Putamen (tissue), 1 donor: ENCODE measurements at regions not wholly inside any gene's neighbourhood (a gene's known extent, or its start where the extent isn't known, plus 50 kb on each side); places are given as distances from the start of the nearest gene placed in this dataset.
"Not testable (repeated sequence)": the region's sequence is repeated elsewhere in the genome, so short reads cannot be mapped to it uniquely, and the experiment has no call there.

Source experiments
- DNase-seq: peaks from one replicate; pipeline ENCODE4 v3.0.0-alpha.2; 2016; ENCODE audit warnings: low spot score

DNA sequence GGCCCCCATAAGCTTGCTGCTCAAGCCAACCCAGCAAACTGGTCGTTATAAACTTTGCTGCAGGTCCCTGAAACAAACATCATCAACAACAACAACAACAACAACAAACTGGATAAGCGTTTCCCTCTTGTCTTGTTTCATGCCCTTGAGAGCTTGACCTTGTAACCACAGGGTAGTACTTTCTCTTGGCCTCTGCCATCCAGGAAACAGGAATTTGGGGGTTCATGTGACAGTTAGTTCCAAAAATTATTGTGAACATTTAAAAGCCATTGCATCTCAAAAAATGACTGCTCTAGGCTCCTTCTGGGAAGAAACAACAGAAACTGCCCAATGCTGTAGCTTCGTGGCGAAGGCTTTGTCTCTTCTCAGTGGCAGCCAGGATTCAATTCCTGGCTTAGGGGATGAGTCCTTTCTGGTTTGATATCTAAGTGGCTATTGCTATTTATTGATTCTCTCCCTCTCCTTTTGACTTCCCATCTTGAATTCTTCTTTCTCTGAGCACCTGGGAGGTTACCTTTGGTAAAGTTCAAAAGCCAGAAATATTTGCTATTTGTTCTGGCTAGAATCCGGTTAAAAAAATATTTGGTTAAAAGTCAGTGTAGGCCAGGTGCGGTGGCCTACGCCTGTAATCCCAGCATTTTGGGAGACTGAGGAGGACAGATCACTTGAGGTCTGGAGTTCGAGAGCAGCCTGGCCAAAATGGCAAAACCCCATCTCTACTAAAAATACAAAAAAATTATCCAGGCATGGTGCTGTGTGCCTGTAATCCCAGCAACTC is 52.0 kb upstream of the CPM start:
- DNase-seq: no peak

GRCh38 chr12:68997526-68997925 is 64.6 kb upstream of the CPM start:
- DNase-seq: not testable (repeated sequence)

- no peak for DNase-seq
These were observed 65.1 kb upstream of the CPM start for GRCh38 chr12:68998041-68998440.

GRCh38 chr12:69000074-69000473 is 67.1 kb upstream of the CPM start:
- DNase-seq: no peak

DNA sequence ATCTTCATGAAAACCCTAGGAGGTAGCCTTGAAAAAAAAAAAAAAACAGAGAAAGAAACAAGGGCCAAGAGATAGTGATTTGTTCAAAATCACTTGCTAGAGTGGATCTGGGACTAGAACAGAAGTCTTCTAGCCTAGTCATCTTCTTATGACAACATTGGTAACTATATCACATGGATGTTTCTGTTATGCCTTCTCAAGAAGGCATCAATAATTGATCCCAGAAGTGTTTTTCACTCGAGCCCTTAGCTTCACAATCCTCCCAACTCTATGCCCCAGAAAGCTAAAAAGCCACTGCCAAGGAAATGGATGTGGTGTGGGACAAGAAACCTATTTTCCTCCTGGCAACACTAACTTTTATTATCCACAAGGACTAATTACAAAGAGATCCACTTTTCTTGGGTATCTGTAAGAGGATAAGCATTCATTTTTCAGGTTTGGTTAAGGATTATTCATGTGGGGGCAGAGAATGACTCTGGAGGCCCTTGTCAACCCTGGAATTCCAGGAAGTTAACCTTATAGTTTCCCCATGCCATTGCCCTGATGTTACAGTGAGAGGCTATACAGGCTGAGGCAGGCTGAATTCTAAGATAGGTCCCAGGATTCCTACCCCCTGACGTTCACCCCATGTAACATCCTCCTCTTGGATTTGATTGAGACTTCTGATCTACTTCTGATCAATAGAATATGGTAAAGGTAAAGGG is 67.7 kb upstream of the CPM start:
- no peak for DNase-seq

GRCh38 chr12:69001251-69001650 is 68.3 kb upstream of the CPM start:
- DNase-seq: no peak

- no peak for DNase-seq
These were observed 70.0 kb upstream of the CPM start for GRCh38 chr12:69002969-69003368.

DNA sequence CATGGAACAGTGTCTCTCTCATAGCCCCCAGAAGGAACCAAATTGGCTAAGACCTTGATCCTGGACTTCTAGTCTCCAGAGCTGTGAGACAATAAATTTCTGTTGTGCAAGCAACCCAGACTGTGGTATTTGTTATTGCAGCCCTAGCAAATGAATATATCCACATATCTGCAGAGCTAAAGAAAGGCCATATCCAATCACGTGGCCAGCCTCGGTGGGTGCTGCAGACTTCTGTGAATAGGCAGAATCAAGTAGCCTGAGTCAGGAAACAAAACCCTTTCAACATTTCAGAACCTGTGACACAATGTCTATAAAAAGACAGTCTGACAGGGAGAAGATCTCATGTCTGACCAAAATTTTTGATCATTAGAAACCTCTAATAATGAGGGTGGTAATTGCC is 71.0 kb upstream of the CPM start:
- no peak for DNase-seq

- DNase-seq: no peak
These were observed 74.3 kb upstream of the CPM start for GRCh38 chr12:69007101-69007854.

GRCh38 chr12:69007855-69008351 is 74.9 kb upstream of the CPM start:
- no peak for DNase-seq

DNA sequence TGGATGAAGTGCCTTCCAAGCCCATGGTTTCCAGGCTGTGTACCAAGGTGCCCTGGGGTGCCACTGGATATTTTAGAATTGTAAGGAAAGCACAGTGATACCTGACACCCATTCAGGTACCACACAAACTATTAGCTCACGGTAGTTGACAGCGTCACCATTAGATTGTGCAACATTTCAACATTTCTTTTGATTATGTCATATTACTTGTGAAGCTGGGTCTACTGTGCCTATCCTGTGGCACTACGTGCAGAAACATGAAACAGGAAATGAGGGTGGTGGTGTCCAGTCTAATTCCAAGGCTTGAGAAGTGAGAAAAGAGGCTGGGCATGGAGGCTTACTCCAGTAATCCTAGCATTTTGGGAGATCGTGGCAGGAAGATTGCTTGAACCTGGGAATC is 75.5 kb upstream of the CPM start:
- no peak for DNase-seq

DNA sequence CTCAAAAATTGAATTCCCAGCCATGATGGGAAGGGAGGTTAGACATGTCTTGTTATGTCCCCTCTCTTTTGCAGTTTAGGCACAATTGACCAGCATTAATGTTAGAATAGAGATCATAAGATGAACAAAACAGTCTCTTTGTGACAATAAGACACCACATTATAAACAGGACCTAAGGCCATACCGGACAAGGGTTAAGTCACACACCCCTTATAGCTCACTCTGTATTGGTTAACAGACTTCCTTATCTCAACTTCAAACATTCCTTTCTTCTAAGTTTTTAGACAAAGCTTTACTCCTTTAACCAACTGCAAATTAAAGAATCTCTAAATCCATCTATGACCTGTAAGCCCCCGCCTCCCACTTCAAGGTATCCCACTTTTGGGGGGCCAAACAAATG is 81.1 kb upstream of the CPM start:
- no peak for DNase-seq

GRCh38 chr12:69015017-69015416 is 82.0 kb upstream of the CPM start:
- DNase-seq: no peak

DNA sequence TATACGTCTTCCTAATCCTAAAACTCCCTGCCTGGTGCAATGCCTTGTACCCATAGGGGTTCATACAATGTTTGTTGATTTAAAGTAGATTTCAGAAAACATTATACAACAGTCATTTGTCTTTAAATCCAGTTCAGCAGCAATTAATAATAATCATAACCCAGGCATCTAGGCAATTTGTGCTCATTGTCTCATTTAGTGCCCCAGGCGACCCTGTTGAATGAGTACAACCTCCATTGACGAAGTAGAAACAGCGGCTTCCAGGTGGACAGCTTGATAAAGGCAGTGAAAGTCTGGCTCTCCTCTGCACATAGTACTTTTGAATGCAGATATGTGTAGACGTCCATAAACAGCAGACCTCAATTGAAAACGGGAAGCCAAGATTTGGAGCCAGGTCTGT is 82.9 kb upstream of the CPM start:
- DNase-seq: no peak

DNA sequence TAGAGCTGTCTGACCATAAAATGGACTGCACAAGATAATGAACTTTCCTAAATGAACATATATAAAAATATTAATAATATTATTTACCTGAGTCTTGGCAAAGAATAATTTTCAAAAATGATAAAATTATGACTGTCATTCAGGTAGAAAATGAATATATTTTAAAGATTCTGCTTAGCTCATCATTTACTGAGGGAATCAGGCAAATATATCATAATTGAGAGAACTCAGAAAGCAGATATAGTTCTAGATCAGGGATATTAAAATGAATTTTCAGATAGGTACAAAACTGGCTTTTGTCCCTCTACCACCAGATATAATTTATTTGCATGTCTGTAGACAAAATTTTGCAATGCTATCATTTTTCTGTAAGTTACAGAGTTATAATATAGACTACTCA is 86.1 kb upstream of the CPM start:
- no peak for DNase-seq

- no peak for DNase-seq
These were observed 86.9 kb upstream of the CPM start for GRCh38 chr12:69019910-69020309.

DNA sequence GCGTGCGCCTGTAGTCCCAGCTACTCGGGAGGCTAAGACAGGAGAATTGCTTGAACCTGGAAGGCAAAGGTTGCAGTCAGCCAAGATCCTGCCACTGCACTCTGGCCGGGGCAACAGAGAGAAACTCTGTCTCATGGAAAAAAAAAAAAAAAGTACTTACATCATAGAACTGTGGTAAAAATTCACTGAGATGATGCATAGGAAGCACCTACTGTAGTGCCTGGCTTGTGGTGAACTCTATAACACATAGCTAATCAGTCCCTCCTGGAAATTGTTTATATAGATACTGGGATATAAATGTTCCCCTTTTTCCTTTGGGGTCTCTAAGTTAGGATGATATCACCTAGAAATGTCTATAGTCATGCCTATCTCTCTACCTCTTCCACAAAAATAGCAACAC is 89.7 kb upstream of the CPM start:
- DNase-seq: no peak

DNA sequence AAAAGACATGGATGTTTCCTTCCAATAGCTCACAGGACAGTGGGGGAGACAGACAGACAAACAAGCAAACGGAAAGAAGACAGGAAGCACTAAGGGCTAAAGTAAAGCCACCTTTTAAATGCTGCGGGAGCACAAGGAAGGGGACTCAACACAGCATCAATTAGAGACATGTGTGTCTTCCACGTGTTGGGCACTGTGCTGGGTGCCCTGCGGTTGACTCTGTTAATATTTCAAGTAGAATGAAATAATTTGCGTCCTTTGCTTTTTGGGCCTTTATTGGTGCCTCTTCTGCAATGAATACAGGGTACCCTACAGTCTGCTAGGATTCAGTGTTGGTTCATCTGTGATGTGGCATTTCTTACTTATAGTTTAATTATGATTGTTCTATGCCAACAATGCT is 90.9 kb upstream of the CPM start:
- DNase-seq: no peak

DNA sequence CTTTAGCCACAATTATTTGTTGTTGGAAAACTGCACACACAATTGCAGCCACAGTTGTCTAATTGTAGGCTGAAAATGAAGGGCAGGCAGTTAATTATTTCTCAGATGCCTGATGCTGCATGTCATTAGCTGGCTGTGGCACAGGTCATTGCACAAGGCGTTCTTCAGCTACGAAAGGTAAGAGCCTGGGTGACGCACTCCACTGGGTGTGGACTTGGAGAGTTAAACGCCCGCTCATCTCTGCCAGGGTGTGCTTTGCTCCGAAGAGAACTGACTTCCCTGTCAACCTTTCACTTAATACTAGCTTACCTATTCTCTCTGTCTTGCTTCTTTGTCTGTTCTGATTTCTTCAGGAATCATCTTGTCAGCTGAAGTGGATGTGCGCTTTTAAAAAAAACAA is 91.4 kb upstream of the CPM start:
- DNase-seq: no peak

- no peak for DNase-seq
These were observed 91.9 kb upstream of the CPM start for GRCh38 chr12:69024907-69025306.

GRCh38 chr12:69026336-69026735 is 93.4 kb upstream of the CPM start:
- no peak for DNase-seq

GRCh38 chr12:69027411-69027881 is 94.5 kb upstream of the CPM start:
- no peak for DNase-seq
